ENCODE measurements at regions not wholly inside any gene's neighbourhood (a gene's known extent, or its start where the extent isn't known, plus 50 kb on each side); places are given as distances from the start of the nearest gene placed in this dataset.

- no peak overlapping the region for H3K4me3 ChIP-seq (ENCODE audit: low read depth, low read length)
- DNase-seq (ENCODE audit: low read depth): no peak
- TF ChIP-seq, protein P1, sequence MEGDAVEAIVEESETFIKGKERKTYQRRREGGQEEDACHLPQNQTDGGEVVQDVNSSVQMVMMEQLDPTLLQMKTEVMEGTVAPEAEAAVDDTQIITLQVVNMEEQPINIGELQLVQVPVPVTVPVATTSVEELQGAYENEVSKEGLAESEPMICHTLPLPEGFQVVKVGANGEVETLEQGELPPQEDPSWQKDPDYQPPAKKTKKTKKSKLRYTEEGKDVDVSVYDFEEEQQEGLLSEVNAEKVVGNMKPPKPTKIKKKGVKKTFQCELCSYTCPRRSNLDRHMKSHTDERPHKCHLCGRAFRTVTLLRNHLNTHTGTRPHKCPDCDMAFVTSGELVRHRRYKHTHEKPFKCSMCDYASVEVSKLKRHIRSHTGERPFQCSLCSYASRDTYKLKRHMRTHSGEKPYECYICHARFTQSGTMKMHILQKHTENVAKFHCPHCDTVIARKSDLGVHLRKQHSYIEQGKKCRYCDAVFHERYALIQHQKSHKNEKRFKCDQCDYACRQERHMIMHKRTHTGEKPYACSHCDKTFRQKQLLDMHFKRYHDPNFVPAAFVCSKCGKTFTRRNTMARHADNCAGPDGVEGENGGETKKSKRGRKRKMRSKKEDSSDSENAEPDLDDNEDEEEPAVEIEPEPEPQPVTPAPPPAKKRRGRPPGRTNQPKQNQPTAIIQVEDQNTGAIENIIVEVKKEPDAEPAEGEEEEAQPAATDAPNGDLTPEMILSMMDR (IDR thresholded peaks at IDR 0.05; ENCODE audit: control insufficient read depth, extremely low read depth, insufficient read depth): no peak
These were observed 213.0 kb downstream of the IL15 start for GRCh38 chr4:141849367-141849766.

DNA sequence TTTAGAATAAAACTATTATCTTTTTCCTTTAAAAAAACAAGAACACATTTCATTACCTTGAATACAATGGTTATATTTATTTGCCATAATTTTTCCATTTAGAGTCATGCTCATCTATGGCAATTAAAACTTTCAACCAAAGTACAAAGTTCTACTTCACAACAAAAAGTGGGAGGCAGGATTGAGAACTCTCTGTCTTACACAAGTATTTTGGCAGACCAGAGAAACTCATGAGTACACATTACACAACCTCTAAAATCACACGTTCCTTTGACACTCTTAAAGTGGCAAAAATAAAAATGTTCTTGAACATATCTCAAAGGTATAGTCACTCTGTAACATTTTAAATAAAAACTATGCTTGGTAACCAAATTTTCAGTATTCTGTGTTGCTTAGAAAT is 213.4 kb downstream of the IL15 start:
- H3K4me3 ChIP-seq (ENCODE audit: low read depth, low read length): no peak overlapping the region
- DNase-seq (ENCODE audit: low read depth): no peak
- TF ChIP-seq, protein P1 (IDR thresholded peaks at IDR 0.05; ENCODE audit: control insufficient read depth, extremely low read depth, insufficient read depth): no peak

DNA sequence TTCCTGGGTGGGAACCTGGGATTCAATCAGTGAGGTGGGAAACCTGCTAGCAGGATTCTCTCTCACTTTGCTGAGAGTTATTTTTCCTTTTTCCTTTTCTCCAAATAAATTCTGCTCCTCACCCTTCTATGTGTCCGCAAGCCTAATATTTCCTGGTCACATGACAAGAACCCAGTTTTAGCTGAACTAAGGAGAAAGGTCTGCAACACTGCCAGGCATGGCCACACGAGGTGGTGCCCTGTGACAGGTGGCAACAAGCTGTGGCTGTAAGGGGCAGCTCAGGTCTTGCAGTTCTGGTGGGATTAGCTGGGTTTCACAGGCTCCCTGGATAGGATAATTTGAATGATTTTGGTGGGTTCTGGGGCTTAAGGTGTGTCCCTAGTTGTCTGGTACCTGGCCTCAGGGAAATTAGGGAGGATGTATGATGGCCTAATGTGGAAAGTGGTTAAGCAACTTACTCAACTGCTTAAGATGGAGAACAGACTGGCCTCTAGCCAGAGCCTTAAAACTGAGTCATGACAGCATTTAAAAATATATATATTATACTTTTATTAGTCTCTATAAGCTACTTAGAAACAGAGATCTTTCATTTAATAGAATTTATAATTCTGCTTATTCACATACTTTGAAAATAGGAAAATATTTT is 215.0 kb downstream of the IL15 start:
- H3K4me3 ChIP-seq (ENCODE audit: low read depth, low read length): no peak overlapping the region
- no peak for DNase-seq (ENCODE audit: low read depth)
- TF ChIP-seq, protein P1 (IDR thresholded peaks at IDR 0.05; ENCODE audit: control insufficient read depth, extremely low read depth, insufficient read depth): no peak

- DNase-seq (ENCODE audit: low read depth): no peak
- TF ChIP-seq, protein P1 (IDR thresholded peaks at IDR 0.05; ENCODE audit: control insufficient read depth, extremely low read depth, insufficient read depth): no peak
- no peak overlapping the region for H3K4me3 ChIP-seq (ENCODE audit: low read depth, low read length)
These were observed 216.8 kb downstream of the IL15 start for GRCh38 chr4:141853091-141853764.

DNA sequence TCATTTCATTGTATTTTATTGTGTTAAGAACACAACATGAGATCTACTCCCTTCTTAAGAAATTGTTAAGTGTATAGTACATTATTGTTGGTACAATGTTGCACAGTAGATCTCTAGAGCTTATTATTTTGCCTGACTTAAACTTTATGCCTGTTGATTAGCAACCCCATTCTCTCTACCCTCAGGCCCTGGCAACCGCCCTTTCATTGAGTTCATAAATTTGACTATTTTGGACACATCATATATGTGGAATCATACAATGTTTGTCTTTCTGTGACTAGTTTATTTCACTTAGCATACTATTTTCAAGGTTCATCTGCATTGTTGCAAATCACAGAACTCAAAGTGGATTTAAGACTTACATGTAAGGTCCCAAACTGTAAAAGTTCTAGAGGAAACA is 222.1 kb downstream of the IL15 start:
- TF ChIP-seq, protein P1 (IDR thresholded peaks at IDR 0.05; ENCODE audit: control insufficient read depth, extremely low read depth, insufficient read depth): no peak
- no peak for DNase-seq (ENCODE audit: low read depth)
- no peak overlapping the region for H3K4me3 ChIP-seq (ENCODE audit: low read depth, low read length)

GRCh38 chr4:141860974-141861373 is 224.6 kb downstream of the IL15 start:
- no peak for DNase-seq (ENCODE audit: low read depth)
- TF ChIP-seq, protein P1 (IDR thresholded peaks at IDR 0.05; ENCODE audit: control insufficient read depth, extremely low read depth, insufficient read depth): peak; percentile 61
- no peak overlapping the region for H3K4me3 ChIP-seq (ENCODE audit: low read depth, low read length)
